Activated CD4-positive, alpha-beta memory T cell treated with anti-CD3 and anti-CD28 coated beads for 36 hours (primary cell): ENCODE measurements at regions not wholly inside any gene's neighbourhood (a gene's known extent, or its start where the extent isn't known, plus 50 kb on each side); places are given as distances from the start of the nearest gene placed in this dataset.

Experiments
- CTCF ChIA-PET: fragments of 350-600 bp; sonication (Branson Sonifier 250); formaldehyde crosslinking; loops from one replicate; lab custom pipeline; 2021; ENCODE audit warnings: antibody characterized with exemption, inconsistent platforms; lab: Charles Lee
- POLR2A ChIA-PET: fragments of 350-600 bp; sonication (Branson Sonifier 250); formaldehyde crosslinking; loops from one replicate; lab custom pipeline; 2021; ENCODE audit warnings: antibody characterized with exemption; lab: Charles Lee
- DNase-seq: peaks from one replicate; pipeline ENCODE4 v3.0.0-alpha.2; 2020
- H3K27ac Mint-ChIP-seq: one replicate; pipeline ENCODE4 v1.8.0; 2021; ENCODE audit warnings: mixed read lengths
- H3K27me3 Mint-ChIP-seq: one replicate; pipeline ENCODE4 v1.8.0; 2021; ENCODE audit warnings: mixed read lengths
- H3K36me3 Mint-ChIP-seq: one replicate; pipeline ENCODE4 v1.8.0; 2021; ENCODE audit warnings: mixed read lengths
- H3K4me1 Mint-ChIP-seq: one replicate; pipeline ENCODE4 v1.8.0; 2021; ENCODE audit warnings: low read depth, mixed read lengths
- H3K4me3 Mint-ChIP-seq: one replicate; pipeline ENCODE4 v1.8.0; 2021; ENCODE audit warnings: mild to moderate bottlenecking, mixed read lengths
- H3K9me3 Mint-ChIP-seq: one replicate; pipeline ENCODE4 v1.8.0; 2021; ENCODE audit warnings: mixed read lengths
- intact Hi-C: fragments of 100-400 bp; cut with micrococcal nuclease; formaldehyde crosslinking; loops from one replicate; pipeline ENCODE4 v1.15.1; 2023

DNA sequence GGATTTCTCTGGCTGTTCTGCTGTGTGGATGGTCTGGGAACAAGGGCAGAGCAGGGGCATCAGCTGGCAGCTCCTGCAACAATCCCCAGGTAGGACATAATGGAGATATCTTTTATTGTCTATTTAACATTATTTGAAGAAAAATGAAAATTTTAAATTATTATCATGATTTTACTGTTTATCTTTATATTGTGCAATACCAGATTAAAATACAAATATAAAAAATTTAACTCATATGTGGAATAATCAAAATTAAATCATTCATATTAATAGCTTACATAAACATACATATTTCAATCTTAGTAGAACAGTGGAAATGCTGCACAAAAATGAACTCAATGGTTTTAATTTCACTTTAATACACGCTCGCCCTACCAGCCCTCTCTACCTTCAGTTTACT, 70.6 kb upstream of the FAM110C start:
- ChIA-PET POLR2A (no interaction called here), CTCF (no interaction called here)
- Mint-ChIP-seq H3K27ac (no peak overlapping the region), H3K36me3 (no peaks in the 10 kb centered on the region), H3K4me1 (no peaks in the 10 kb centered on the region), H3K27me3 (peaks cover 20% of the 10 kb centered on the region), H3K4me3 (no peak overlapping the region), H3K9me3 (no peaks in the 10 kb centered on the region)
- intact Hi-C loops: no loop called here
- DNase-seq: no peak

DNA sequence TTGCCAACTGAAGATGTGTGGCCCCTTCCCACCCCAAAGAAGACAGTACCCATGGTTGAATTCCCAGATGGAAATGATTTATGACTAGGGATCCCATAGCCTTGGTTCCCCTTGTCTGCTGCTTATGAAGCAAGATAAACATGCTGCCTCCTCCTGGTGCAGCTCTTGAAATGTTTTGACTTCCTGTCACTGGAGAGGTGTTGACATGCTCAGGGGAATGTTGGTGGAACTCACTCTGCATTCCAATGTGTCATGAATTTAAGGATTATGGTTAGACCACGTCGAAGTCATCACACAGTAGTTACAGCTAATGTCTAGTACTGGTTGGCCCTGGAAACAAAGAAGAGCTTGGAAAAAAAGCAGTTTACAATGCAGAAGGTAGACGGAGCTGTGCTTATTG, 69.0 kb upstream of the FAM110C start:
- no peaks in the 10 kb centered on the region for H3K9me3 Mint-ChIP-seq
- no peak for DNase-seq
- H3K27me3 Mint-ChIP-seq: peaks cover 20% of the 10 kb centered on the region
- H3K4me1 Mint-ChIP-seq: no peaks in the 10 kb centered on the region
- no peak overlapping the region for H3K27ac Mint-ChIP-seq
- intact Hi-C loops: no loop called here
- H3K36me3 Mint-ChIP-seq: no peaks in the 10 kb centered on the region
- ChIA-PET POLR2A (no interaction called here), CTCF (no interaction called here)
- H3K4me3 Mint-ChIP-seq: no peak overlapping the region

DNA sequence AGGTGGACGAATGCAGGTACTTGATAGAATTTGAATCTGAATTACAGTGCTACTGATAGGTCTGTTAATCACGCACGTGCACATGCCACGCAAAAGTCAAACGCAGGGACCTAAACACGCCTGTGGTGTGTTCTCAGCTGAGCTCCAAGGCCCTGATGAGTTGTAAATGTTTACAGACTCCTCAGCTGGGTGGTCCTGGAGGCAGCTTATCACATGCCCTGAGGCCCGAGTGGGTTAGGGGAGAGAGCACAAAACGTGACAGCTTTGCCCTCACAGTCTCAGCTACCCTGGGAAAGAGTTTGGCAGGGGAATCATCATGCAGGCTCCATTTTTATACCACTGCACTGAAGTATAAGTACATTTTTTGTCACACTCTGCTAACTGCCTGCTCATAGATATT, 68.3 kb upstream of the FAM110C start:
- intact Hi-C loops: no loop called here
- DNase-seq: no peak
- Mint-ChIP-seq H3K27ac (no peak overlapping the region), H3K4me1 (no peaks in the 10 kb centered on the region), H3K4me3 (no peak overlapping the region), H3K36me3 (no peaks in the 10 kb centered on the region), H3K9me3 (no peaks in the 10 kb centered on the region), H3K27me3 (peaks cover 22% of the 10 kb centered on the region)
- ChIA-PET CTCF (no interaction called here), POLR2A (interaction anchor here (0.5 kb wide), 1 partner anchor 172 kb away, joined by 3 read pairs; no protein-coding TSS in a partner anchor)

DNA sequence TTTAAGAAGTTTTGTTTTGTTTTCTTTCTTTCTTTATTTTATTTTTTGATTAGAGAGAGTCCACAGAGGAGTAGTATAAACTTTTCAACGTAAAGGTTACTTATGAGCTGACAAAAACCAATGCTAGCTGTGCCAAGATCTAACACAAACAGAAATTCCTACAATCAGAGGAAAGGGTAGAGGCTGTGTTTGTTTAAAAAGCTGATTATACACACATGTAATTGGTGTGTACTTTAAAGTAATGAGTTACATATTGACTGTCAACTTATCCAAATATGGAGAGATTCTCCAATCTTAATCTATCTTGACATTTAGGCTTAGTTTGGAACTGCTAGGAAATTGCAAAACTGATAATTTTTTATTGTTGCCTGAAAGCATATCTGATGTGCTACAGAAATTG, 63.7 kb upstream of the FAM110C start:
- H3K9me3 Mint-ChIP-seq: peaks cover 25% of the 10 kb centered on the region
- H3K27me3 Mint-ChIP-seq: peaks cover 15% of the 10 kb centered on the region
- H3K4me1 Mint-ChIP-seq: no peaks in the 10 kb centered on the region
- ChIA-PET CTCF (no interaction called here), POLR2A (no interaction called here)
- no peak overlapping the region for H3K27ac Mint-ChIP-seq
- no peak overlapping the region for H3K4me3 Mint-ChIP-seq
- DNase-seq: no peak
- H3K36me3 Mint-ChIP-seq: peaks cover 5% of the 10 kb centered on the region
- intact Hi-C loops: no loop called here

DNA sequence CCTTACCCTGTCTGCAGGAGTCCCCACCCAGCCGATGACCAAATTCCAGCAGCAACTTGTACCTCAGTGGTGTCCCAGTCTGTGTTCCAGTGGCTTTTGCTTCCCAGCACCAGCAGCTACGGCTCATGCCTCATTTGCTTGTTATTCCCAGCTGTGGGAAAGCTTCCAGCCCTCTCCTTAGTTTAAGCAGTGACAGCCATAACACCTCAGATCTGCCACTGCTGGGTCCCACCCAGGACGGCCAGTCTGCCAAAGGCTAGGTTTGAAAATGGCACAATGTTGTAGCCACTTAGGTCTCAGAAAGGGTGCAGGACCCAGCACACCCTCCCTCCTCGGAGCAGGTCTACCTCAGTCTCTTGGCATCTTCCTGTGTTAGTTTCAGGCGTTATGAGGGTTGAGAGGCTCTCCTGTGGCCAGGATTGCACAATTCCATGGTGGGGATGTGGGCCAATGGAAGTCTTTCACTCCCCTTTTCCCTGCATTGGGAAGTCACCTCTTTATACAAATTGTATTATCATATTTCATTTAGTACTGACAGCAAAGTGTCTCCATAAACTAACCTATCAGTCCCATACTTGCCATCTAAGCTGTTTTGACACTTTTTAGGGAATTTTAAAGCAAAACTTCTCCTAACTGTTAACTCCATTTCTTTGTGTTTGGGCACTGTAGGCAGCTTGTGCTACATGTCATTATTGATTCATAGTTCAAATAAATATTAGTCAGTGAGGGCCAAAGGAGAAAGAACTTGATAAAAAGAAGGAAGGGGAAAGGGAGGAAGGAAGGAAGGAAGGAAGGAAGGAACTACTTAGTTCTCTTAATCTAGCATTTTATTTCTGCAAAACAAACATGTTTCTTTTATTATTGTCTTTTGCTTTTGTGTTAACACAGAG, 62.9 kb upstream of the FAM110C start:
- intact Hi-C loops: no loop called here
- CTCF ChIA-PET: no interaction called here
- DNase-seq: no peak

DNA sequence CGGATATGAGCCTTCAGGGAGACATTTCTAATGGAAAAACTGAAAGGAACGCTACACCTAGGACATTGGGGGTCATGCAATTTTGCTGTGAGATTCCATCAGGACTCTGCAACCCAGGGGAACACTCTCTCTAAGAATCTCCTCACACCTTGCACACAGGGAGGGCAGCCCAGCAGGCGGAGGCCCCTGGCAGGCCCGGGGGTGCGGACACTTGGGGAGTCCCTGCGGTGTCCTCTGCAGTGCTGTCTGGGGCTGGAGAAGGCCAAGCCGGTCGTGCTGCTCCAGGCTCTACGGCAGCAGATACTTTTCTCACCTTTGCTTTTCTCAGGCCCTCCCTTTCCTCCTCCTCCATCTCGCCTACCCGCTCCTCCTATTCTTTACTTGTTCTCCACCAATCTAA, 54.7 kb upstream of the FAM110C start:
- ChIA-PET POLR2A (no interaction called here), CTCF (no interaction called here)
- intact Hi-C loops: no loop called here
- DNase-seq: no peak
- Mint-ChIP-seq H3K9me3 (peaks cover 9% of the 10 kb centered on the region), H3K36me3 (no peaks in the 10 kb centered on the region), H3K4me1 (no peaks in the 10 kb centered on the region), H3K27me3 (peaks cover 2% of the 10 kb centered on the region), H3K27ac (no peak overlapping the region), H3K4me3 (no peak overlapping the region)

More for the DNA sequence above, 62.9 kb upstream of the FAM110C start:
- POLR2A ChIA-PET: no interaction called here
- peaks cover 25% of the 10 kb centered on the region for H3K9me3 Mint-ChIP-seq
- no peak overlapping the region for H3K4me3 Mint-ChIP-seq
- H3K27ac Mint-ChIP-seq: no peak overlapping the region
- H3K36me3 Mint-ChIP-seq: peaks cover 5% of the 10 kb centered on the region
- H3K4me1 Mint-ChIP-seq: no peaks in the 10 kb centered on the region
- H3K27me3 Mint-ChIP-seq: peaks cover 12% of the 10 kb centered on the region
